A549 (cell line): ENCODE measurements at regions not wholly inside any gene's neighbourhood (a gene's known extent, or its start where the extent isn't known, plus 50 kb on each side); places are given as distances from the start of the nearest gene placed in this dataset.

Experiments used
- CHD4 ChIP-seq: fragments of 200-600 bp; sonication (generic); IDR thresholded peaks from 2 replicates; pipeline ENCODE4 v1.6.1; 2016; ENCODE audit warnings: antibody characterized with exemption, mild to moderate bottlenecking, borderline replicate concordance
- HOXA7 ChIP-seq: fragments of 250-450 bp; sonication (Bioruptor Pico); IDR thresholded peaks from 2 replicates; pipeline ENCODE4 v1.5.0; 2020; ENCODE audit warnings: mild to moderate bottlenecking, moderate library complexity
- HOXB5 ChIP-seq: fragments of 250-450 bp; sonication (Bioruptor Pico); IDR thresholded peaks from 2 replicates; pipeline ENCODE4 v1.5.0; 2020; ENCODE audit warnings: mild to moderate bottlenecking, moderate library complexity
- JUN ChIP-seq, 2 experiments: fragments of >200 bp; sonication (Bioruptor Twin); formaldehyde crosslinking; IDR thresholded peaks; 2 replicates in 1 of 2; 3 replicates in 1 of 2; pipeline ENCODE4 v1.6.1; 2016 to 2017
- POLR2A ChIP-seq: IDR thresholded peaks from 2 replicates; pipeline ENCODE4 v1.6.1; 2012; ENCODE audit warnings: mild to moderate bottlenecking, low read length
- RCOR1 ChIP-seq: fragments of 150-350 bp; IDR thresholded peaks from 2 replicates; pipeline ENCODE4 v1.6.1; 2014; ENCODE audit warnings: antibody characterized with exemption, low read length, low read depth
- SMC3 ChIP-seq: fragments of >200 bp; sonication (Bioruptor Twin); formaldehyde crosslinking; IDR thresholded peaks from 3 replicates; pipeline ENCODE4 v1.6.1; 2018; ENCODE audit warnings: inconsistent platforms
- ZFP36 ChIP-seq: fragments of 450-650 bp; IDR thresholded peaks from 2 replicates; pipeline ENCODE4 v1.6.1; 2014; ENCODE audit warnings: borderline replicate concordance; ENCODE audit not compliant: partially characterized antibody
- ZSCAN20 ChIP-seq: fragments of 250-450 bp; sonication (Bioruptor Pico); IDR thresholded peaks from 2 replicates; pipeline ENCODE4 v1.8.0; 2022; ENCODE audit warnings: mild to moderate bottlenecking, moderate library complexity
- TF ChIP-seq, protein P1 (sequence below): fragments of >200 bp; sonication (Bioruptor Twin); formaldehyde crosslinking; IDR thresholded peaks from 3 replicates; pipeline ENCODE4 v1.5.1; 2016
- TF ChIP-seq, protein P2 (sequence below): IDR thresholded peaks from 2 replicates; pipeline ENCODE4 v1.6.1; 2012
- TF ChIP-seq, protein P3 (sequence below): fragments of >200 bp; sonication (Bioruptor Twin); formaldehyde crosslinking; IDR thresholded peaks from 3 replicates; pipeline ENCODE4 v1.6.1; 2016
- TF ChIP-seq, protein P4 (sequence below): fragments of 200-600 bp; sonication (generic); IDR thresholded peaks from 2 replicates; pipeline ENCODE4 v1.6.1; 2016; ENCODE audit warnings: antibody characterized with exemption, mild to moderate bottlenecking, moderate library complexity

DNA sequence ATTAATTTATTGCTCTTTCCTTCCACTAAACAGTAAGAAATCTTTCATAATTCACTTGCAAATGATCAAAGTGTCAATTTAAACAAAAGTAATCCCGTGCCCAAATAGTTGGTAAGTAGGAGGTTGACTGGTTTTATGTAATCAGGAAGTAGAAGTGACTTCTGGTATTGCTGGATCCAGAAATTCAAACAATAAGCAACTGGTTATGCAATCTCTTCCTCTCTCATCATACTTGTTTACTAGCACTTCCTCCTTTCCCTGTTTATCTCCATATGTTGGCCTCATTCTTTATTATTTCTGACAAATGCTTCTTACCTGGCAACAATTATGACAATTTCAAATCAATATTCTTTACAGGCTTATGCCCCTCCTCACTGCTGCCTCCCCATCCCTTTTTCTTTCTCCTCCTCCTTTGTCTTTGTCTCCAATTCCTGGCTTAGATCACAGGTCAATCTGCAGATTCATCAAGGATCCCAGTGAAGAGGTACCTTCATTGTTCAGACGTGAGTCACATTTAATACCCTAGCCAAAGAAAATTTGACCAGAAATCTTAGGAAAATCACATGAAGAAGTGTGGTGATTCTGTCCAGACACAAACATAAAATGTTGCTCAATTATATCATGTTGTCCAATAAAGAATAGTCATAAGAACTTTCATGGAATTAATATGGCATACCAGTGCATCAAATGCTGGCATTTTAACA, 323.2 kb upstream of the PCDH7 start:
- TF ChIP-seq, protein P1, sequence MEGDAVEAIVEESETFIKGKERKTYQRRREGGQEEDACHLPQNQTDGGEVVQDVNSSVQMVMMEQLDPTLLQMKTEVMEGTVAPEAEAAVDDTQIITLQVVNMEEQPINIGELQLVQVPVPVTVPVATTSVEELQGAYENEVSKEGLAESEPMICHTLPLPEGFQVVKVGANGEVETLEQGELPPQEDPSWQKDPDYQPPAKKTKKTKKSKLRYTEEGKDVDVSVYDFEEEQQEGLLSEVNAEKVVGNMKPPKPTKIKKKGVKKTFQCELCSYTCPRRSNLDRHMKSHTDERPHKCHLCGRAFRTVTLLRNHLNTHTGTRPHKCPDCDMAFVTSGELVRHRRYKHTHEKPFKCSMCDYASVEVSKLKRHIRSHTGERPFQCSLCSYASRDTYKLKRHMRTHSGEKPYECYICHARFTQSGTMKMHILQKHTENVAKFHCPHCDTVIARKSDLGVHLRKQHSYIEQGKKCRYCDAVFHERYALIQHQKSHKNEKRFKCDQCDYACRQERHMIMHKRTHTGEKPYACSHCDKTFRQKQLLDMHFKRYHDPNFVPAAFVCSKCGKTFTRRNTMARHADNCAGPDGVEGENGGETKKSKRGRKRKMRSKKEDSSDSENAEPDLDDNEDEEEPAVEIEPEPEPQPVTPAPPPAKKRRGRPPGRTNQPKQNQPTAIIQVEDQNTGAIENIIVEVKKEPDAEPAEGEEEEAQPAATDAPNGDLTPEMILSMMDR, result no peak
- TF ChIP-seq SMC3, result no peak
- TF ChIP-seq, protein P2, sequence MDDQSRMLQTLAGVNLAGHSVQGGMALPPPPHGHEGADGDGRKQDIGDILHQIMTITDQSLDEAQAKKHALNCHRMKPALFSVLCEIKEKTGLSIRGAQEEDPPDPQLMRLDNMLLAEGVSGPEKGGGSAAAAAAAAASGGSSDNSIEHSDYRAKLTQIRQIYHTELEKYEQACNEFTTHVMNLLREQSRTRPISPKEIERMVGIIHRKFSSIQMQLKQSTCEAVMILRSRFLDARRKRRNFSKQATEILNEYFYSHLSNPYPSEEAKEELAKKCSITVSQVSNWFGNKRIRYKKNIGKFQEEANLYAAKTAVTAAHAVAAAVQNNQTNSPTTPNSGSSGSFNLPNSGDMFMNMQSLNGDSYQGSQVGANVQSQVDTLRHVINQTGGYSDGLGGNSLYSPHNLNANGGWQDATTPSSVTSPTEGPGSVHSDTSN, result no peak
- TF ChIP-seq, protein P3, sequence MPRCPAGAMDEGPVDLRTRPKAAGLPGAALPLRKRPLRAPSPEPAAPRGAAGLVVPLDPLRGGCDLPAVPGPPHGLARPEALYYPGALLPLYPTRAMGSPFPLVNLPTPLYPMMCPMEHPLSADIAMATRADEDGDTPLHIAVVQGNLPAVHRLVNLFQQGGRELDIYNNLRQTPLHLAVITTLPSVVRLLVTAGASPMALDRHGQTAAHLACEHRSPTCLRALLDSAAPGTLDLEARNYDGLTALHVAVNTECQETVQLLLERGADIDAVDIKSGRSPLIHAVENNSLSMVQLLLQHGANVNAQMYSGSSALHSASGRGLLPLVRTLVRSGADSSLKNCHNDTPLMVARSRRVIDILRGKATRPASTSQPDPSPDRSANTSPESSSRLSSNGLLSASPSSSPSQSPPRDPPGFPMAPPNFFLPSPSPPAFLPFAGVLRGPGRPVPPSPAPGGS, result no peak
- TF ChIP-seq, protein P4, sequence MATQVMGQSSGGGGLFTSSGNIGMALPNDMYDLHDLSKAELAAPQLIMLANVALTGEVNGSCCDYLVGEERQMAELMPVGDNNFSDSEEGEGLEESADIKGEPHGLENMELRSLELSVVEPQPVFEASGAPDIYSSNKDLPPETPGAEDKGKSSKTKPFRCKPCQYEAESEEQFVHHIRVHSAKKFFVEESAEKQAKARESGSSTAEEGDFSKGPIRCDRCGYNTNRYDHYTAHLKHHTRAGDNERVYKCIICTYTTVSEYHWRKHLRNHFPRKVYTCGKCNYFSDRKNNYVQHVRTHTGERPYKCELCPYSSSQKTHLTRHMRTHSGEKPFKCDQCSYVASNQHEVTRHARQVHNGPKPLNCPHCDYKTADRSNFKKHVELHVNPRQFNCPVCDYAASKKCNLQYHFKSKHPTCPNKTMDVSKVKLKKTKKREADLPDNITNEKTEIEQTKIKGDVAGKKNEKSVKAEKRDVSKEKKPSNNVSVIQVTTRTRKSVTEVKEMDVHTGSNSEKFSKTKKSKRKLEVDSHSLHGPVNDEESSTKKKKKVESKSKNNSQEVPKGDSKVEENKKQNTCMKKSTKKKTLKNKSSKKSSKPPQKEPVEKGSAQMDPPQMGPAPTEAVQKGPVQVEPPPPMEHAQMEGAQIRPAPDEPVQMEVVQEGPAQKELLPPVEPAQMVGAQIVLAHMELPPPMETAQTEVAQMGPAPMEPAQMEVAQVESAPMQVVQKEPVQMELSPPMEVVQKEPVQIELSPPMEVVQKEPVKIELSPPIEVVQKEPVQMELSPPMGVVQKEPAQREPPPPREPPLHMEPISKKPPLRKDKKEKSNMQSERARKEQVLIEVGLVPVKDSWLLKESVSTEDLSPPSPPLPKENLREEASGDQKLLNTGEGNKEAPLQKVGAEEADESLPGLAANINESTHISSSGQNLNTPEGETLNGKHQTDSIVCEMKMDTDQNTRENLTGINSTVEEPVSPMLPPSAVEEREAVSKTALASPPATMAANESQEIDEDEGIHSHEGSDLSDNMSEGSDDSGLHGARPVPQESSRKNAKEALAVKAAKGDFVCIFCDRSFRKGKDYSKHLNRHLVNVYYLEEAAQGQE, result no peak
- no peak for TF ChIP-seq HOXB5
- no peak for TF ChIP-seq POLR2A
- no peak for TF ChIP-seq HOXA7 (CRISPR knock-in tag)
- no peak for TF ChIP-seq CHD4
- TF ChIP-seq RCOR1, result no peak
- TF ChIP-seq ZFP36, result no peak
- no peak for TF ChIP-seq ZSCAN20 (CRISPR knock-in tag)
- no peak for TF ChIP-seq JUN (IDR thresholded peaks at IDR 0.05)
